ENCODE measurements at regions not wholly inside any gene's neighbourhood (a gene's known extent, or its start where the extent isn't known, plus 50 kb on each side); places are given as distances from the start of the nearest gene placed in this dataset.

DNA sequence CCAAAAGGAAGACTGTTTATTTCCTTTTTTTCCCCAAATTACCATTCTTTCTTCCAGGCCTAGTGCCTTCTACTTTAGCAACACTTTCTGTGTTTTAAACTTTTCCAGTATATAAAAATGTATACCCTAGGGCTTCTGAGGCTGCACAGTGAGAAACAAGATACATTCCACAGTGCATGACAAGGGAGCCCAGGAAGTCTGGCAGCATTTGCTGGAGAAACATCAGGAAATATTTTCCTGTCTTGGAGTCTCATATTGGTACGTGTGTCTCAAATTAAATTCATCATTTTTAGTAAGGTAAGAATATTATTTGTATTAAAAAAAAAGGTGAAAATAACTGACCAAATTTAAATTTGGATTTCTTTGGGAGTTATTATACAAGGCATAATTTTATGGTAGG is 662.6 kb downstream of the RFPL4B start:
- TF ChIP-seq, protein P1, sequence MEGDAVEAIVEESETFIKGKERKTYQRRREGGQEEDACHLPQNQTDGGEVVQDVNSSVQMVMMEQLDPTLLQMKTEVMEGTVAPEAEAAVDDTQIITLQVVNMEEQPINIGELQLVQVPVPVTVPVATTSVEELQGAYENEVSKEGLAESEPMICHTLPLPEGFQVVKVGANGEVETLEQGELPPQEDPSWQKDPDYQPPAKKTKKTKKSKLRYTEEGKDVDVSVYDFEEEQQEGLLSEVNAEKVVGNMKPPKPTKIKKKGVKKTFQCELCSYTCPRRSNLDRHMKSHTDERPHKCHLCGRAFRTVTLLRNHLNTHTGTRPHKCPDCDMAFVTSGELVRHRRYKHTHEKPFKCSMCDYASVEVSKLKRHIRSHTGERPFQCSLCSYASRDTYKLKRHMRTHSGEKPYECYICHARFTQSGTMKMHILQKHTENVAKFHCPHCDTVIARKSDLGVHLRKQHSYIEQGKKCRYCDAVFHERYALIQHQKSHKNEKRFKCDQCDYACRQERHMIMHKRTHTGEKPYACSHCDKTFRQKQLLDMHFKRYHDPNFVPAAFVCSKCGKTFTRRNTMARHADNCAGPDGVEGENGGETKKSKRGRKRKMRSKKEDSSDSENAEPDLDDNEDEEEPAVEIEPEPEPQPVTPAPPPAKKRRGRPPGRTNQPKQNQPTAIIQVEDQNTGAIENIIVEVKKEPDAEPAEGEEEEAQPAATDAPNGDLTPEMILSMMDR (IDR thresholded peaks at IDR 0.05; ENCODE audit: insufficient read depth, low read length, missing control alignments), result no peak
- CTCF ChIA-PET, result no interaction called here
- H3K4me3 ChIP-seq (ENCODE audit: low read depth, low read length), result no peak overlapping the region
- POLR2A ChIA-PET, result no interaction called here
- DNase-seq (ENCODE audit: low read depth, low spot score), result no peak

DNA sequence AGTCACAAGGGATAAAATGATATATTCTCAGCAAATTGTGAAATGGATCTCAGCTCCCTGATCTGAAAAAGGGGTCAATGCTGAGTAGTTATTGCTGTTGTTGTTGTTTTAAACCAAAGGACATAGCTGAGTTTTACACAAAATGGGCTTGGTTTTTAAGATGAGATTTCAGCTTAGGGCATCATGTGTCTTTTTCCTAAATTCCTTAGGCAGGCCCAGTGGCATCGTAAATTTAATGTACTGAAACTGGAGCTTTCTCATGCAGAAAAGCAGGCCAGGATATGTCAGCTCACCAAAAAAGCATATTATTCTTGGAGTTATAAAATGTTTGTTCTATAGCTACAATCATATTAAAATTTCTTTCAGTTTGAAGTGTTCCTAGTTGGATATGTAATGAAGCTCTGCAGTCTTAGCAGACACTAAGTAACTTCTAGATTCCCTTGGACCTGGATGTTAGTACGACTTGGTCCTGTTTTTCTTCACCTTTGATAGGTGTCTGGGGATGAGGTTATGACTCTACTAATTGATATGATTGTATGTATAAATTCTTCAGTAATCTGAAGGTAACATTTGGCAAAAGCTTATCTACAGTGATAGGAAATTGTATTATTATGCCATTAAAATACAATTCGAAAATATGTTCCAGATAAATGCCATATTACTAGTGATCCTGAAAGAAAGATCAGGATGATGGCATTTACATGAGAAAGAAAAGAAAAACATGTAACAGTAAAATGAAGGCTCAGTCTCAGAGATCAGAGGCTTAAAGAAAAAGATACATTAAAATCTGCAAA is 663.3 kb downstream of the RFPL4B start:
- TF ChIP-seq, protein P1 (IDR thresholded peaks at IDR 0.05; ENCODE audit: insufficient read depth, low read length, missing control alignments), result no peak
- H3K4me3 ChIP-seq (ENCODE audit: low read depth, low read length), result no peak overlapping the region
- no peak for DNase-seq (ENCODE audit: low read depth, low spot score)
- ChIA-PET POLR2A (no interaction called here), CTCF (no interaction called here)

GRCh38 chr6:113011389-113011788 is 664.3 kb downstream of the RFPL4B start:
- POLR2A ChIA-PET, result no interaction called here
- TF ChIP-seq, protein P1 (IDR thresholded peaks at IDR 0.05; ENCODE audit: insufficient read depth, low read length, missing control alignments), result no peak
- CTCF ChIA-PET, result interaction anchor here (1.2 to 1.4 kb wide), 2 partner anchors 23 to 868 kb away, joined by 3 read pairs; no protein-coding TSS in a partner anchor
- DNase-seq (ENCODE audit: low read depth, low spot score), result no peak
- H3K4me3 ChIP-seq (ENCODE audit: low read depth, low read length), result no peak overlapping the region

DNA sequence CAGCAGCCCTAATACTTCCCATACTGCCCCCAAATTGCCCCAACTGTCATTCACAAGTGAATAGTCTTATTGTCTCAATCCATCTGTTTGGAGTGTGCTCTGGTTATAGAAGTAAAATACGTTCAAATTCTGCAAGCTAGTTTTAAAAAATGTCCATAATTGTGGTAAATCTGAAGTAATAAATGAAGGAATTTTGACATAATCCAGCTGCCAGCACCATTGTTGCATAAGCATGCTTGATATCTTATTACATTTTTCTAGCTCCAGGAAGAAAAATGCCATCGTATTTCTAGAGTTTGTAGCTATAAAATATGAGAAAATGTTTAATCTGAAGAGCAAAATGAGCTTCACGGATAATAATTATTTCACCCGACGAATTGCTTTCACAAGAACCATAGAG is 664.7 kb downstream of the RFPL4B start:
- CTCF ChIA-PET, result interaction anchor here (1.2 to 1.4 kb wide), 2 partner anchors 24 to 868 kb away, joined by 3 read pairs; no protein-coding TSS in a partner anchor
- no peak overlapping the region for H3K4me3 ChIP-seq (ENCODE audit: low read depth, low read length)
- TF ChIP-seq, protein P1 (IDR thresholded peaks at IDR 0.05; ENCODE audit: insufficient read depth, low read length, missing control alignments), result no peak
- no peak for DNase-seq (ENCODE audit: low read depth, low spot score)
- POLR2A ChIA-PET, result no interaction called here

DNA sequence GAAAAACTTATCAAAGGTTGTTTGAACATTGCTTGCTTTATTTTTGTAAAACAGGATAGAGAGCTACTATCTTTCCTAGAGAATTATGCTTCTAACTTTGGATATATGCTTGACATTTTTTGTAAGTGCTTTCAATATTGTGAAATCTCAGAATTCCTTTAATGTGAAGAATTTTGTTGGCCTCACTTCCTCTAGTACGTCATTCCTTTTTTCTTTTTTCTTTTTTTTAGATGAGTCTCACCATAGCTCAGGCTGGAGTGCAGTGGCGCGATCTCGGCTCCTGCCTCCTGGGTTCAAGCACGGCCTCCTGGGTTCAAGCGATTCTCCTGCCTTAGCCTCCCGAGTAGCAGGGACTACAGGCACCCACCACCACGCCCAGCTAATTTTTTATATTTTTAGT is 668.1 kb downstream of the RFPL4B start:
- CTCF ChIA-PET, result interaction anchor here (1.5 kb wide), 1 partner anchor 14 kb away, joined by 4 read pairs; no protein-coding TSS in a partner anchor
- TF ChIP-seq, protein P1 (IDR thresholded peaks at IDR 0.05; ENCODE audit: insufficient read depth, low read length, missing control alignments), result no peak
- no peak overlapping the region for H3K4me3 ChIP-seq (ENCODE audit: low read depth, low read length)
- no peak for DNase-seq (ENCODE audit: low read depth, low spot score)
- POLR2A ChIA-PET, result no interaction called here

DNA sequence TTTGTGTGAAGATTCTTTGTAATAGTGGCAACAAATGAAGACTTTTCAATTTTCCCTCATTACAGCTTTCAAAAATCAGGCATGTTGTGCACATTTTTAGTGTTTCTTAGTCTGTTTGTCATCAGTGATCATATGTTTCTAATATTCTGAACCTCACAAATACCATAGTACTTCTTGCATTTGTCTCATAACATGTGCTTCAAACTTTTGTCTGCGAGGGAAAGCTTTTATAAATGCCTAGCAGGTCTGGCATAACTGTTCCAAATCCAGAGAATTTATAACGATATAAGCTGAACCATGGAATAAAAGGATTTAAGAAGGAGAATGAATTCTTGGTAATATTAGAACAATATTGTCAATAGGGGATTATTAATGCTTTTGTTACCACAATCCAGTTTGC is 670.2 kb downstream of the RFPL4B start:
- ChIA-PET CTCF (no interaction called here), POLR2A (no interaction called here)
- DNase-seq (ENCODE audit: low read depth, low spot score), result no peak
- H3K4me3 ChIP-seq (ENCODE audit: low read depth, low read length), result no peak overlapping the region
- TF ChIP-seq, protein P1 (IDR thresholded peaks at IDR 0.05; ENCODE audit: insufficient read depth, low read length, missing control alignments), result no peak
